Endothelial cell of umbilical vein (primary cell): ENCODE measurements at regions not wholly inside any gene's neighbourhood (a gene's known extent, or its start where the extent isn't known, plus 50 kb on each side); places are given as distances from the start of the nearest gene placed in this dataset.

ENCODE experiments used
- BruUV-seq: library from RNA; stranded (reverse); fragments of 400-500 nt; replicated peaks from 2 replicates; lab custom pipeline; 2021; lab: Mats Ljungman, UMichigan
- CTCF ChIA-PET: fragments of 300-600, 350-600 bp; sonication (Branson Sonifier 250); formaldehyde crosslinking; loops from one replicate; lab custom pipeline; 2021; ENCODE audit warnings: antibody characterized with exemption, inconsistent platforms; lab: Charles Lee
- POLR2A ChIA-PET: fragments of 300-600, 350-600 bp; sonication (Branson Sonifier 250); formaldehyde crosslinking; loops from one replicate; lab custom pipeline; 2021; ENCODE audit warnings: antibody characterized with exemption, inconsistent platforms; lab: Charles Lee
- DNase-seq: peaks from one replicate; pipeline ENCODE4 v3.0.0-alpha.2; 2011; ENCODE audit warnings: low read depth, low spot score
- FAIRE-seq: peaks from 2 replicates; lab custom pipeline; 2011; peaks lifted over from hg19 to GRCh38; lab: Jason Lieb, UNC
- H2AFZ ChIP-seq: 2 replicates; pipeline ENCODE4 v1.6.0; 2012; ENCODE audit warnings: low read depth, low read length, control low read depth, inconsistent platforms
- H3K27ac ChIP-seq: 2 replicates; pipeline ENCODE4 v1.5.1; 2011; ENCODE audit warnings: low read depth, mild to moderate bottlenecking, control low read depth, low read length, moderate library complexity; ENCODE audit not compliant: insufficient read depth
- H3K27me3 ChIP-seq, 2 experiments: 2 replicates each; pipeline versions ENCODE4 v1.6.0 to v1.6.1; 2011; ENCODE audit warnings: low read length in 2 of 2, mixed read lengths in 1 of 2; ENCODE audit not compliant: control insufficient read depth in 2 of 2, insufficient read depth in 2 of 2
- H3K36me3 ChIP-seq, 2 experiments: 2 replicates in 1 of 2; 3 replicates in 1 of 2; pipeline ENCODE4 v1.5.1; 2011; ENCODE audit warnings: low read length in 2 of 2, mild to moderate bottlenecking in 1 of 2, moderate library complexity in 1 of 2; ENCODE audit not compliant: control insufficient read depth in 2 of 2, insufficient read depth in 2 of 2; ENCODE audit errors: extremely low read depth in 1 of 2
- H3K4me1 ChIP-seq: 3 replicates; pipeline ENCODE4 v1.5.1; 2011; ENCODE audit warnings: mild to moderate bottlenecking, low read length; ENCODE audit not compliant: control insufficient read depth, insufficient read depth; ENCODE audit errors: extremely low read depth
- H3K4me2 ChIP-seq: 2 replicates; pipeline ENCODE4 v1.6.1; 2011; ENCODE audit warnings: low read length, control low read depth, mixed read lengths; ENCODE audit not compliant: insufficient read depth
- H3K4me3 ChIP-seq, 3 experiments: fragments of 200-600 bp in 1 of 3; sonication (generic), shearing (Covaris generic) in 1 of 3; replicated peaks in 1 of 3; 2 replicates each; pipeline ENCODE4 v1.5.1; 2011 to 2016; ENCODE audit warnings: control low read depth in 3 of 3, low read length in 3 of 3, mild to moderate bottlenecking in 2 of 3, inconsistent platforms in 1 of 3, low read depth in 1 of 3, moderate library complexity in 1 of 3; ENCODE audit not compliant: insufficient read depth in 1 of 3
- H3K79me2 ChIP-seq: 2 replicates; pipeline ENCODE4 v1.6.0; 2012; ENCODE audit warnings: low read length, inconsistent platforms; ENCODE audit not compliant: control insufficient read depth, insufficient read depth
- H3K9ac ChIP-seq: replicated peaks from 2 replicates; pipeline ENCODE3; 2011; ENCODE audit warnings: low read length, control low read depth; ENCODE audit not compliant: insufficient read depth; ENCODE audit errors: extremely low read depth
- H3K9me1 ChIP-seq: replicated peaks from 3 replicates; pipeline ENCODE4 v1.6.0; 2011; ENCODE audit warnings: mild to moderate bottlenecking, low read length; ENCODE audit not compliant: control insufficient read depth, insufficient read depth; ENCODE audit errors: extremely low read depth
- H3K9me3 ChIP-seq: replicated peaks from 2 replicates; pipeline ENCODE4 v1.5.1; 2012; ENCODE audit warnings: low read length, inconsistent platforms; ENCODE audit not compliant: control insufficient read depth, insufficient read depth
- H4K20me1 ChIP-seq: replicated peaks from 2 replicates; pipeline ENCODE3; 2011; ENCODE audit warnings: mild to moderate bottlenecking, low read length; ENCODE audit not compliant: control insufficient read depth, insufficient read depth; ENCODE audit errors: extremely low read depth
- EZH2 ChIP-seq: IDR thresholded peaks from 2 replicates; pipeline ENCODE4 v1.6.1; 2012; ENCODE audit warnings: borderline replicate concordance, low read depth, mild to moderate bottlenecking, moderate library complexity, low read length, inconsistent platforms; ENCODE audit not compliant: severe bottlenecking
- FOS ChIP-seq: IDR thresholded peaks from 2 replicates; pipeline ENCODE4 v1.6.1; 2011; ENCODE audit warnings: mild to moderate bottlenecking, low read length, moderate library complexity, borderline replicate concordance; ENCODE audit not compliant: insufficient read depth
- GATA2 ChIP-seq: IDR thresholded peaks from 2 replicates; pipeline ENCODE4 v1.7.0; 2011; ENCODE audit warnings: low read depth, mild to moderate bottlenecking, moderate library complexity, mixed read lengths, low read length; ENCODE audit not compliant: insufficient read length, insufficient read depth
- JUN ChIP-seq: IDR thresholded peaks from 2 replicates; pipeline ENCODE4 v1.6.1; 2011; ENCODE audit warnings: borderline replicate concordance, low read depth; ENCODE audit not compliant: insufficient read length, insufficient read depth
- MYC ChIP-seq: IDR thresholded peaks from one replicate; pipeline ENCODE4 v1.6.1; 2011; ENCODE audit warnings: mild to moderate bottlenecking, low read depth, low read length
- dilution Hi-C: fragments of 300-500 bp; cut with MboI; formaldehyde crosslinking; loops from one replicate; pipeline ENCODE4 v1.15.0; 2019; ENCODE audit warnings: low sequenced_read_pairs; ENCODE audit not compliant: extremely low pct_ligation_motif_present
- intact Hi-C: fragments of 100-400 bp; cut with micrococcal nuclease; formaldehyde crosslinking; loops from one replicate; pipeline ENCODE4 v1.10.0; 2022
- TF ChIP-seq, protein P1 (sequence below), 2 donors: IDR thresholded peaks; 1 replicate in 1 of 2; 2 replicates in 1 of 2; pipeline ENCODE4 v1.5.1; 2011; ENCODE audit warnings: low read length in 2 of 2, mild to moderate bottlenecking in 2 of 2, moderate library complexity in 2 of 2, control low read depth in 1 of 2, inconsistent platforms in 1 of 2, low read depth in 1 of 2; ENCODE audit not compliant: insufficient read depth in 1 of 2; ENCODE audit errors: extremely low read depth in 1 of 2
- TF ChIP-seq, protein P2 (sequence below): IDR thresholded peaks from 2 replicates; pipeline ENCODE4 v1.6.1; 2011; ENCODE audit not compliant: insufficient read depth, insufficient read length

DNA sequence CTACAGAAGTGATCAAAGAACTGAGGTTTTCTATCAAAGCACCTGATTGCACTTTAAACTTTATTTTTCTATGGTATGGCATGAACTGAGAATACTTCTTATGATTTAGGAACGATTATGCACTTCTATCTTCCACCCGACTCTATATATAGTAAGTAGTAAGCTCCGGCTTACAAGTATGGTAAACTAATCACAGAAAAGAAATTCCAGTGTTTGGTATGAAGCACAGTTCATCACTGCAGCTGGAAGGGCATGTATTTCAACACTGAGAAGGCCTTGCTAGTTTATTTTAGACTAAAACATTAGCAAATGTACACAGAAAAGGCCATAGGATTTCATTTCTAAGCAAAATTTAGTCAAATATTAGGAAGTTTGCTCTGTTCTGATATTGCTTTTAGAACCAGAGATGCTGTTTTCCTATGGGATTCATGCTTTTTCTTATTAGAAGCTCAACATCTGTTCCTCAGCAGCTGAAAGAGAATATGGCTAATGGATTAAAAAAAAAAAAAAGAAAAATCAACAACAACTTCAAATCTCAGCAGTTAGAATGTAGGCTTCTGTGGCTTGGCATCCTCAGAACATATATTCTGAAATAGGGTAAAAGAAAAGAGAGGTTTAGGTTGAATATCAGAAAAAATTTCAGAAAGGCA, 273.5 kb downstream of the C4orf33 start:
- FAIRE-seq (no peak), DNase-seq (no peak)
- POLR2A ChIA-PET: no interaction called here
- CTCF ChIA-PET: interaction anchor here (0.7 kb wide), 1 partner anchor 272 kb away, joined by 3 read pairs; no protein-coding TSS in a partner anchor
- no peaks in the 10 kb centered on the region for H3K9me3 ChIP-seq
- TF ChIP-seq JUN (no peak), EZH2 (no peak), MYC (no peak), GATA2 (no peak), FOS (no peak)
- TF ChIP-seq, protein P1, sequence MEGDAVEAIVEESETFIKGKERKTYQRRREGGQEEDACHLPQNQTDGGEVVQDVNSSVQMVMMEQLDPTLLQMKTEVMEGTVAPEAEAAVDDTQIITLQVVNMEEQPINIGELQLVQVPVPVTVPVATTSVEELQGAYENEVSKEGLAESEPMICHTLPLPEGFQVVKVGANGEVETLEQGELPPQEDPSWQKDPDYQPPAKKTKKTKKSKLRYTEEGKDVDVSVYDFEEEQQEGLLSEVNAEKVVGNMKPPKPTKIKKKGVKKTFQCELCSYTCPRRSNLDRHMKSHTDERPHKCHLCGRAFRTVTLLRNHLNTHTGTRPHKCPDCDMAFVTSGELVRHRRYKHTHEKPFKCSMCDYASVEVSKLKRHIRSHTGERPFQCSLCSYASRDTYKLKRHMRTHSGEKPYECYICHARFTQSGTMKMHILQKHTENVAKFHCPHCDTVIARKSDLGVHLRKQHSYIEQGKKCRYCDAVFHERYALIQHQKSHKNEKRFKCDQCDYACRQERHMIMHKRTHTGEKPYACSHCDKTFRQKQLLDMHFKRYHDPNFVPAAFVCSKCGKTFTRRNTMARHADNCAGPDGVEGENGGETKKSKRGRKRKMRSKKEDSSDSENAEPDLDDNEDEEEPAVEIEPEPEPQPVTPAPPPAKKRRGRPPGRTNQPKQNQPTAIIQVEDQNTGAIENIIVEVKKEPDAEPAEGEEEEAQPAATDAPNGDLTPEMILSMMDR (IDR thresholded peaks at IDR 0.05; ENCODE audit: extremely low read depth in 1 of 2, insufficient read depth in 1 of 2, low read depth in 1 of 2, low read length in 2 of 2): no peak
- TF ChIP-seq, protein P2, sequence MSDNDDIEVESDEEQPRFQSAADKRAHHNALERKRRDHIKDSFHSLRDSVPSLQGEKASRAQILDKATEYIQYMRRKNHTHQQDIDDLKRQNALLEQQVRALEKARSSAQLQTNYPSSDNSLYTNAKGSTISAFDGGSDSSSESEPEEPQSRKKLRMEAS: no peak
- no peak overlapping the region for H3K27ac ChIP-seq
- BruUV-seq: no TSS peak
- intact Hi-C loops: loop anchor here (10.0 kb wide), 2 partner anchors 175 to 455 kb away; no protein-coding TSS in a partner anchor
- no peak overlapping the region for H3K4me3 ChIP-seq
- no peaks in the 10 kb centered on the region for H3K36me3 ChIP-seq
- no peaks in the 10 kb centered on the region for H4K20me1 ChIP-seq
- no peaks in the 10 kb centered on the region for H3K9me1 ChIP-seq
- H3K27me3 ChIP-seq: no peaks in the 10 kb centered on the region
- H2AFZ ChIP-seq: no peak overlapping the region
- H3K79me2 ChIP-seq: no peaks in the 10 kb centered on the region
- no peak overlapping the region for H3K9ac ChIP-seq
- H3K4me2 ChIP-seq: no peak overlapping the region
- dilution Hi-C loops: no loop called here
- no peaks in the 10 kb centered on the region for H3K4me1 ChIP-seq
